Keratinocyte (primary cell): ENCODE measurements at regions not wholly inside any gene's neighbourhood (a gene's known extent, or its start where the extent isn't known, plus 50 kb on each side); places are given as distances from the start of the nearest gene placed in this dataset.

Experiments used
- DNase-seq: peaks from one replicate; pipeline ENCODE4 v3.0.0-alpha.2; 2011; ENCODE audit warnings: low read depth, missing footprints, low spot score
- FAIRE-seq: peaks from 2 replicates; lab custom pipeline; 2011; peaks lifted over from hg19 to GRCh38; lab: Jason Lieb, UNC
- H2AFZ ChIP-seq: 2 replicates; pipeline ENCODE4 v1.6.0; 2012; ENCODE audit warnings: low read length, control low read depth, inconsistent platforms; ENCODE audit not compliant: control insufficient read depth
- H3K27ac ChIP-seq: 2 replicates; pipeline ENCODE4 v1.5.1; 2011; ENCODE audit warnings: low read length; ENCODE audit not compliant: control insufficient read depth, insufficient read depth
- H3K27me3 ChIP-seq: 3 replicates; pipeline ENCODE4 v1.6.0; 2011; ENCODE audit warnings: low read length; ENCODE audit not compliant: control insufficient read depth, insufficient read depth; ENCODE audit errors: extremely low read depth
- H3K36me3 ChIP-seq, 2 experiments: 2 replicates in 1 of 2; 3 replicates in 1 of 2; pipeline ENCODE4 v1.5.1; 2011; ENCODE audit warnings: low read length in 2 of 2, mild to moderate bottlenecking in 1 of 2; ENCODE audit not compliant: control insufficient read depth in 2 of 2, insufficient read depth in 2 of 2; ENCODE audit errors: extremely low read depth in 1 of 2
- H3K4me1 ChIP-seq: 3 replicates; pipeline ENCODE4 v1.5.1; 2011; ENCODE audit warnings: low read length; ENCODE audit not compliant: control insufficient read depth, insufficient read depth; ENCODE audit errors: extremely low read depth
- H3K4me2 ChIP-seq: 3 replicates; pipeline ENCODE4 v1.6.0; 2011; ENCODE audit warnings: low read depth, low read length; ENCODE audit not compliant: control insufficient read depth, insufficient read depth; ENCODE audit errors: extremely low read depth
- H3K4me3 ChIP-seq, 3 experiments: fragments of 200-600 bp in 1 of 3; sonication (generic) in 1 of 3; 2 replicates in 2 of 3; 3 replicates in 1 of 3; pipeline ENCODE4 v1.5.1; 2011 to 2016; ENCODE audit warnings: low read length in 3 of 3, mild to moderate bottlenecking in 3 of 3, control low read depth in 2 of 3, inconsistent platforms in 1 of 3, low read depth in 1 of 3, mixed read lengths in 1 of 3, mixed run types in 1 of 3, moderate library complexity in 1 of 3; ENCODE audit not compliant: control insufficient read depth in 2 of 3, insufficient read depth in 2 of 3; ENCODE audit errors: extremely low read depth in 1 of 3
- H3K79me2 ChIP-seq: 2 replicates; pipeline ENCODE4 v1.6.0; 2012; ENCODE audit warnings: low read length; ENCODE audit not compliant: control insufficient read depth, insufficient read depth
- H3K9ac ChIP-seq: 3 replicates; pipeline ENCODE4 v1.6.0; 2011; ENCODE audit warnings: low read length; ENCODE audit not compliant: control insufficient read depth, insufficient read depth; ENCODE audit errors: extremely low read depth
- H3K9me1 ChIP-seq: 3 replicates; pipeline ENCODE4 v1.6.0; 2011; ENCODE audit warnings: low read length; ENCODE audit not compliant: control insufficient read depth, insufficient read depth; ENCODE audit errors: extremely low read depth
- H3K9me3 ChIP-seq: 2 replicates; pipeline ENCODE4 v1.5.1; 2012; ENCODE audit warnings: low read depth, low read length; ENCODE audit not compliant: control insufficient read depth
- H4K20me1 ChIP-seq: 3 replicates; pipeline ENCODE4 v1.6.0; 2011; ENCODE audit warnings: low read length; ENCODE audit not compliant: control insufficient read depth, insufficient read depth; ENCODE audit errors: extremely low read depth
- CTCF ChIP-seq, 3 experiments: IDR thresholded peaks in 1 of 3; conservative IDR thresholded peaks in 1 of 3; optimal IDR thresholded peaks in 1 of 3; 2 replicates in 2 of 3; 3 replicates in 1 of 3; pipeline versions ENCODE3 to v1.5.1; 2011; ENCODE audit warnings: low read length in 3 of 3, mild to moderate bottlenecking in 3 of 3, moderate library complexity in 2 of 3, control low read depth in 1 of 3, inconsistent platforms in 1 of 3; ENCODE audit not compliant: insufficient read depth in 2 of 3; ENCODE audit errors: extremely low read depth in 1 of 3
- EZH2 ChIP-seq: IDR thresholded peaks from one replicate; pipeline ENCODE4 v1.6.1; 2012; ENCODE audit warnings: inconsistent platforms, mild to moderate bottlenecking, low read length, moderate library complexity
- dilution Hi-C: fragments of 300-500 bp; cut with MboI; formaldehyde crosslinking; loops from one replicate; pipeline ENCODE4 v1.7.0; 2020; ENCODE audit warnings: low sequenced_read_pairs; ENCODE audit not compliant: extremely low pct_ligation_motif_present

DNA sequence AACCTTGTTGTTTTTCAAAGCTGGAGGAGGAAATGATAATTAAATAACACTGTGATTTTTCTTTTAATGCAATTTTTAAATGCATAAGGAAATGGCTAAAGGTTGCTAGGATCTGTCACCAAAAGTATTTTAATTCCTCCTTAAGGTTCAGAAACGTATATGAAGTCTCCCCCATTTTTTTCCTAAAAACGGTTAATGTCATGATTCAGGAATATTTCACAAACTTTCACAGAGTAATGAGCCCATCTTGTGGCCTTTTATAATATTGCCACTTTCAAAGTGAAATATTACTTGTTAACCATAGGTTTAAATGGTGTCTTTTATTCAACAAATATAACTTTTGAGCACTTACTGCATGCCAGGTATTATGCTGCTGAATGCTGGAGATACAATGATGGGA is 99.5 kb upstream of the USP38 start:
- no peak overlapping the region for H3K4me3 ChIP-seq
- H3K27me3 ChIP-seq, result no peaks in the 10 kb centered on the region
- H3K9ac ChIP-seq, result no peak overlapping the region
- H3K79me2 ChIP-seq, result no peaks in the 10 kb centered on the region
- H4K20me1 ChIP-seq, result no peaks in the 10 kb centered on the region
- FAIRE-seq (no peak), DNase-seq (no peak)
- no peaks in the 10 kb centered on the region for H3K36me3 ChIP-seq
- H3K4me2 ChIP-seq, result no peak overlapping the region
- dilution Hi-C loops, result no loop called here
- no peak for TF ChIP-seq EZH2
- no peak for TF ChIP-seq CTCF (optimal IDR thresholded peaks at IDR 0.05 in 1 of 3, IDR thresholded peaks at IDR 0.05 in 1 of 3, conservative IDR thresholded peaks at IDR 0.05 in 1 of 3; ENCODE audit: extremely low read depth in 1 of 3, insufficient read depth in 2 of 3, low read length in 3 of 3)
- no peak overlapping the region for H2AFZ ChIP-seq
- no peaks in the 10 kb centered on the region for H3K4me1 ChIP-seq
- no peaks in the 10 kb centered on the region for H3K9me1 ChIP-seq
- H3K27ac ChIP-seq, result no peak overlapping the region
- no peaks in the 10 kb centered on the region for H3K9me3 ChIP-seq

DNA sequence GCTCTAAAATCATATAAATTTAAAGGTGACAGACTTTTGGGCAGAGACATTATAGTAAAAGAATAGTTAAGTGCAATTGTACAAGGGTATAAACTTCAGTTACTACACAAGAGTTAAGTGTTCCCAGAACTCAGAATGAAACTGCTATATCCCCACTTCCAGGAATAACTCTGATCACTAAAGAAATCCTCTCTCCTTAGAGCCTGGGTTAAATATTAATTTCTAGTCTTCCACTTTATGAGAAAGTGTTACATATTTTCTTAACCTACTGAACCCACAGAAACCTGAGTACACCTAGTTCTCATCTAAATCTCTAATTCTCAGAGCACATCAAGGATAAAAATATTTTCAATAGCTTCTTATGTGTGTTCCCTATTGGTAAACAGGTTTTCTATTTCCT is 99.1 kb upstream of the USP38 start:
- TF ChIP-seq CTCF (optimal IDR thresholded peaks at IDR 0.05 in 1 of 3, IDR thresholded peaks at IDR 0.05 in 1 of 3, conservative IDR thresholded peaks at IDR 0.05 in 1 of 3; ENCODE audit: extremely low read depth in 1 of 3, insufficient read depth in 2 of 3, low read length in 3 of 3) (no peak), EZH2 (no peak)
- Histone ChIP-seq H3K4me2 (no peak overlapping the region), H3K36me3 (no peaks in the 10 kb centered on the region), H3K27me3 (no peaks in the 10 kb centered on the region), H3K9ac (no peak overlapping the region), H2AFZ (no peak overlapping the region), H3K79me2 (no peaks in the 10 kb centered on the region), H3K9me1 (no peaks in the 10 kb centered on the region), H3K27ac (no peak overlapping the region), H4K20me1 (no peaks in the 10 kb centered on the region), H3K4me3 (no peak overlapping the region), H3K4me1 (no peaks in the 10 kb centered on the region), H3K9me3 (no peaks in the 10 kb centered on the region)
- FAIRE-seq (no peak), DNase-seq (no peak)
- dilution Hi-C loops, result no loop called here
